HS-27A (cell line): ENCODE measurements at regions not wholly inside any gene's neighbourhood (a gene's known extent, or its start where the extent isn't known, plus 50 kb on each side); places are given as distances from the start of the nearest gene placed in this dataset.

Source experiments
- DNase-seq: peaks from one replicate; pipeline ENCODE4 v3.0.0-alpha.2; 2012; ENCODE audit warnings: low read depth, missing footprints

GRCh38 chr7:34275624-34276023 lies 370.3 kb downstream of the BMPER start:
- DNase-seq = no peak

- DNase-seq = no peak
These were observed 371.9 kb downstream of the BMPER start for GRCh38 chr7:34277016-34277802.

GRCh38 chr7:34277803-34278199 lies 372.5 kb downstream of the BMPER start:
- no peak for DNase-seq

- DNase-seq = no peak
These were observed 375.9 kb downstream of the BMPER start for GRCh38 chr7:34281260-34281659.

GRCh38 chr7:34282271-34282670 lies 375.7 kb upstream of the NPSR1 start:
- no peak for DNase-seq

- DNase-seq = no peak
These were observed 361.4 kb upstream of the NPSR1 start for GRCh38 chr7:34296663-34297062.

GRCh38 chr7:34298492-34299013 lies 359.5 kb upstream of the NPSR1 start:
- no peak for DNase-seq

- no peak for DNase-seq
These were observed 359.0 kb upstream of the NPSR1 start for GRCh38 chr7:34299066-34299465.

- DNase-seq = no peak
These were observed 350.5 kb upstream of the NPSR1 start for GRCh38 chr7:34307540-34307939.

- no peak for DNase-seq
These were observed 349.4 kb upstream of the NPSR1 start for GRCh38 chr7:34308595-34308994.

DNA sequence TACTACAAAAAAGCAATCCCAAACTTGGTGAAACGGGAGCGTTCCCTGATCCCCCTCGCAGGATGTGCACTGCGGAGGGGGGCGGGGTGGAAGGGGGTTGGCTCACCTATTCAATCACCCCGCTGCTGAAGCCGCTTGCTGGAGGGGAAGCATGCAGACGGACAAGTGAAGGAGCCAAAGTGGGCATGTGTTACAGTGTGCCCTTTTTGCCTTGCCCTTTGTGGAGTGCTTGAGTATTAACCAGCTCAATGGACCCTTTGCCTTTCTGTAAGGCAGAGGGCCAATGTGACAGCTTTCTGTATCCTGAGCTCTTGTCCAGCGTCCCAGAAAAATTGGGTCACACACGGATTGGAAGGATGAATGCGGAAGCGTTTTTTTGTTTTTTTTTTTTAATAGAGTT lies 348.9 kb upstream of the NPSR1 start:
- DNase-seq = no peak

DNA sequence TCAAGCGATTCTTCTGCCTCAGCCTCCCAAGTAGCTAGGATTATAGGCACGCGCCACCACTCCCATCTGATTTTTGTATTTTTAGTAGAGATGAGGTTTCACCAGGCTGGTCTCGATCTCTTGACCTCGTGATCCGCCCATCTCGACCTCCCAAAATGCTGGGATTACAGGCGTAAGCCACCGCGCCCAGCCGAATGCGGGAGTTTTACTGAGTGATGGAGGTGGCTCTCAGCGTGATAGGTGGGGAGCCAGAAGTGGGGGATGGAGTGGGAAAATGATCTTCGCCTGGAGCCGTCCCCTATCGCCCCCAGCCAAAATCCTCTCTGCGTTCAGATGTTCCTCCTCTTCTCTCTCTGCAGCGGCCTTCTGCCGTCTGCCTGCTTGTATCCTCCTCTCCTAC lies 348.4 kb upstream of the NPSR1 start:
- no peak for DNase-seq

DNA sequence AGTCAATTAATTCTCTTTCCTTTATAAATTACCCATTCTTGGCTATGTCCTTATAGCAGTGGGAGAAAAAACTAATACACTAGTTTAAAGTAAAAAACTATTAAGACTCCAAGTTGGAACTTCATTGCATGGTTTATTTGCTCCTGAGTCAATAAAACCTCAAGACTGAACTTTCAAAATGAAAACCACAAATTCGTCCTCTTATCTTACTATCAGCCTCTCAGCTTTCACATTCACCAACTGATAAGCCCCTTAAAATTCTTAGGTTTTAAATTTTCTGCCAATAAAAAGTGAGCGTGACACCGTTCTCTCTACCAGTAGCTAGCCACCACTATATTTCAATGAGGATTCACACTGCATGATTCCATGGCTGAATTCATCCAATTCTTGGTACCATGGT lies 346.4 kb upstream of the NPSR1 start:
- no peak for DNase-seq

- DNase-seq = no peak
These were observed 345.4 kb upstream of the NPSR1 start for GRCh38 chr7:34312624-34313023.

- no peak for DNase-seq
These were observed 344.7 kb upstream of the NPSR1 start for GRCh38 chr7:34313289-34313688.

DNA sequence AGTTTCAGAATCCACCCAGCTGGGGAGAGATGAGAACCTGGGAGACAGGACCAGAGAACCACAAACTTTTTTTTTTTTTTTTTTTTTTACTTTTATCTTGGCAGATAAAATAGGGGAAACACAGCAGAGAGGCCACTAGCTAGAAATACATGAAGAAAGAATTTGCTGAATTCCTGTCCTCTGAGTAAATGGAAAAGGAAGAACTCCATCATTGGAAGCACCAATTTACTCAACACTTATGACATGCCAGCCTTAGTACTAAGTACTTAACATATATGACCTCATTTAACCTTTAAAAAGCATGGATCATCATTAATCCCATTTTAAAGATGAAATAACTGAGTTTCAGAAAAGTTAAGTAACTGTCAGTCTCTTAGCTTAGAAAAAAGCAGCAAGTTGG lies 343.0 kb upstream of the NPSR1 start:
- DNase-seq = no peak

GRCh38 chr7:34317039-34317438 lies 341.0 kb upstream of the NPSR1 start:
- no peak for DNase-seq

DNA sequence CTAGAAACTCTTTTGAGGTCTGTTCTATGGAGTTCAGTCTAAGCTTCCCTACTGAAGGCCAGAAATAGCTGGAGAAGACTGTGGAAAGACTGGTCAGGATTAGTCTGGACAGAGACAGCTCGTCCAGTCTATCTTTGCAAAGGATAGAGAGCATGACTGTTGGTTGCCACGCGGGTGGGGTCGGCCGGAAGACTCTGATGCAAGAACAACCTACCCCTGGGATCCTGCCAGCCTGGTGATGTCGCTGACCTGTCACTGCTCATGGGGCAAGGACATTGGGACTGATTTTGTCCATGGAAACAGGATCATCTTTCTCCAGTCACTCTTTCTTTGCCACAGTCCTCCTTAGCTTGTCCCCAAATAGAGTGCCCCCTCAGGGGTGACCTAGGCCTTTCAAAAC lies 337.6 kb upstream of the NPSR1 start:
- DNase-seq = no peak

DNA sequence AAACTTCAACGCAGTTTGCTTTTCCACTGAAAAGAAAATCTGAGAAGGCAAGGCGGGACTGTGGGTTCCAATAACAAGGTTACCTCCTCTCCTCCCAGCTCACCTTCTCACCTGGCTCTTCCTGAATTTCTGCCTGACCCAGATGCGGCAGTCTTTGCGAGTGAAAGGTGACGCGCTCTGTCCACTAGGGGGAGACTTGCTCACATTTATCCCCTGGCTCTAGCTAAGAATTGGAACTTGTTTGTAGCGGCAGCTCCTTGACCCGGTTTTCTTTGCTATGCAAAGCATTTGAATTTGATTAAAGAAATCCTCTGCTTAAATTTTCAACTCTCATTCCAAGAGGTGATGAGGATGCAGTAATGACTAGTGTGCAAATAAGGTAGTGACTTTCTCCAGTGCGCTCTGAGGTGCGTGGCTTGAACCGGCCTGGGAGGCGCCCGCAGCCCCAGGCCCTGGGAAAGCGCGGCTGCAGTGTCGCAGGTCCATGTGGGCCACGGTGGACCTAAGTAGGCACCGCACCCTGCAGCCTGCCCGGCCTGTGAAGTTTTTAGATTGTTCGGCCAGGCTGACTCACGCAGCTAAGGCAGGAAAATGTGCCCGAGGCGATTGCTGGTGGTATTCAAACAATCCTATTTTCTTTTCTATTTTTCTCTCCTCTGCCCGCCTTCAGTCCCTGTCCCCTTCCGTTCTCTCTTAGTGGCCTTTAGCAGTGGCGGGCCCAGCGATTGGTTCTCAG lies 336.9 kb upstream of the NPSR1 start:
- DNase-seq = no peak

DNA sequence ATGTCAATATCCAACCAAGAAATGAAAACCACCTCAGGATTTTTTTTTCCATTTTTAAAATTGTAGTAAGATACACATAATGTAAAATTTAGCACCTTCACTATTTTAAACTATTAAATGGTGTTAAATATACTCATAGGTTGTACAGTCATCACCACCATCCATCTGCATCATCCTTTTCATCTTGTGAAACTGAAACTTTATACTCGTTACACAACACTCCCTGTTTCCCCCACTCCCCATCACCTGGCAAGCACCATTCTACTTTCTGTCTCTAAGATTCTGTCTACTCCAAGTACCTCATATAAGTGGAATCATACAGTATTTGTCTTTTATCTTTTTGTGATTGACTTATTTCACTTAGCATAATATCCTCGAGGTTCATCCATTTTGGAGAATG lies 335.2 kb upstream of the NPSR1 start:
- DNase-seq = no peak

DNA sequence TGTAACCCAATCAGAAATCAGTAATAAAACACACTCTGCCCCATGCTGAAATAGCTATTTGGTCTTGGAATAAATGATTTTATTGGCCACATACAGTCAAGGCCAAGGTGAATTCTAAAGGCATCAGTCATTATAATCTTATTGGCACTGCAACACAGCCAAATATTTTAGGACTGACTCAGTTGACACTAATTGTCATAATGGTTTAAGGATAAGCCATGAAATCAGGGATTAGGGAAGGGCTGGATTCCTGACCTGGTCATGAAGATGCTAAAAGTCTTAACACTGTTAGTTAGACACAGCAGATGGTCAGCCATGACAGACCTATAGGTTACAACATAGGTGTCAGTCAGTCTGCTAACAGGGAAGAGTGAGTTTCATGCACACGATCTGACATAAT lies 330.3 kb upstream of the NPSR1 start:
- no peak for DNase-seq

DNA sequence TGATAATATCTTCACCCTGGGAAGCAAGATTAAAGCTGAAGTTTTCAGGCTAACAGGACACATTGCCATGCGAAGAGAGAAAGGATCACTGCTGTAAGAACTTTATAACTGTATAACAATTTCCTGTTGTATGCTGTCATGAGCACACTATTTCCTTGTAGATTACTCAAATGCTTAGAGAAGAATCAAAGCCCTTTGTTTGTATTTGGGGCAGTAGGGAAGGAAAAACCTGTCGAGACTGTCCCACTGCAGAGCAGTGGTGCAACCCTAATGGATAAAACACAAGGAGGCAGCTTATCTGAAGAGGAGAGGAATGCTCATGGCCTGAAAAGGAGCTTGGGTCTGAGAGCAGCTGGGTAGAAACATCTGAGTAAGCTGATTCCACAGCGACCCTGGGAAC lies 327.7 kb upstream of the NPSR1 start:
- DNase-seq = no peak

DNA sequence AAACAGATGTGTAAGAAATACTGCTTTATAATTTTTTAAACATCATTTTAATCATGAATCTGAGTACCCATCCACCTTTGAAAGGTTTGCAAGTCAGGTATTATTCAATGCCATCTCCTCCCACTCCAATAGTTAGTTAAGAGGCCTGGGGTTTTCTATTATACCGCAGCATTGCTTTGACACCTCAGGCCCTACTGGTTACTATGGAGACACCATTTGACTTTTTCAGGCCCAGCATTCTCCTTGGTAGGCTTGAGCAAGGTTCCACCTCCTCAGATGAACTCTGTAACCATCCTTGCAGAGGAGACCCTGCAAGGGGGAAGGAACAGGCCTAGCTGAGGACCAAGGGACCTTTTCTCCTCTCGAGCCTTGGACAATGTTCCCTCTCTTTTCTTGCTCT lies 326.9 kb upstream of the NPSR1 start:
- no peak for DNase-seq

DNA sequence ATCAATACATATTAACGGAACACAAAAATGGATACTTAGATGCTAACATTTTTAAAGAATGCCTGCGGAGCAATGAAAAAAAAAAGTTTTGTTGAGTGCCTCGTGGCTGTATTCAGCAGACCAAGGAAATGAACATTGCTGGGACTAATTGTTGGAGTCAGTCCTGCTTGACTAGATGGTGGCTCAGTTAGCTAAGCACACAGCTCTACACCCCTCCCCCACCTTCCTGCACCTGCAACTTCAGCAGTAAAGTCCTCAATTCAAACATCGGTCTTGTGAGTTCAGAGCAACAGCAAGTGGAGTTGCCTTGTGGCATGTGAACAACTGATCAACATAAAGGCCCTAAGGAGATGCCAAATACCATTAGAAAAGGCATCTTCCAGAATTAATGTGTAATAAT lies 326.0 kb upstream of the NPSR1 start:
- no peak for DNase-seq
